ENCODE measurements at regions not wholly inside any gene's neighbourhood (a gene's known extent, or its start where the extent isn't known, plus 50 kb on each side); places are given as distances from the start of the nearest gene placed in this dataset.

- Histone ChIP-seq H3K4me3 (no peak overlapping the region), H3F3A (replicated peaks; ENCODE audit: low read depth) (no peaks in the 10 kb centered on the region), H3K36me3 (ENCODE audit: insufficient read depth) (no peaks in the 10 kb centered on the region), H3K27ac (ENCODE audit: low read depth) (no peak overlapping the region), H3K4me2 (no peak overlapping the region), H3K79me2 (replicated peaks; ENCODE audit: insufficient read depth) (no peaks in the 10 kb centered on the region), H4K20me1 (replicated peaks; ENCODE audit: insufficient read depth) (no peaks in the 10 kb centered on the region), H3K4me1 (ENCODE audit: insufficient read depth) (no peaks in the 10 kb centered on the region), H2AFZ (peak overlapping the region; percentile 32; the same call in 1 of the 2 replicates), H3K9me2 (ENCODE audit: insufficient read depth) (no peaks in the 10 kb centered on the region), H3K27me3 (ENCODE audit: insufficient read depth) (no peaks in the 10 kb centered on the region)
- H3K27me3 Mint-ChIP-seq (ENCODE audit: insufficient read depth, low read depth, poor library complexity): peaks cover 3% of the 10 kb centered on the region
- no peak overlapping the region for H3K4me3 Mint-ChIP-seq
- no peak overlapping the region for H3K27ac Mint-ChIP-seq
- H3K4me1 Mint-ChIP-seq: no peaks in the 10 kb centered on the region; the same call in 2 of the 3 replicates
- H3K36me3 Mint-ChIP-seq (ENCODE audit: low read depth): no peaks in the 10 kb centered on the region
- DNase-seq (ENCODE audit: low spot score) (no peak), ATAC-seq (no peak)
- H3K9me3 Mint-ChIP-seq: peaks cover 8% of the 10 kb centered on the region; the same call in 2 of the 3 replicates
- TF ChIP-seq CTCF (conservative IDR thresholded peaks at IDR 0.05; ENCODE audit: low read depth in 2 of 2) (no peak), NANOG (IDR thresholded peaks at IDR 0.05; ENCODE audit: borderline replicate concordance) (no peak), ZNF114 (CRISPR knock-in tag; IDR thresholded peaks at IDR 0.05) (no peak), JUNB (IDR thresholded peaks at IDR 0.05; ENCODE audit: unreplicated experiment) (no peak), ZNF462 (CRISPR knock-in tag; IDR thresholded peaks at IDR 0.05) (no peak), CREB1 (CRISPR knock-in tag; IDR thresholded peaks at IDR 0.05; ENCODE audit: low read depth) (no peak), REST (IDR thresholded peaks at IDR 0.05; ENCODE audit: unreplicated experiment) (no peak), ETS1 (IDR thresholded peaks at IDR 0.05) (no peak), STAT1 (IDR thresholded peaks at IDR 0.05; ENCODE audit: unreplicated experiment) (no peak), ZNF331 (CRISPR knock-in tag; IDR thresholded peaks at IDR 0.05; ENCODE audit: low read depth) (no peak), EZH2phosphoT487 (IDR thresholded peaks at IDR 0.05; ENCODE audit: unreplicated experiment) (no peak), EZH2 (IDR thresholded peaks at IDR 0.05; ENCODE audit: low read depth, unreplicated experiment) (no peak), POLR2AphosphoS5 (IDR thresholded peaks at IDR 0.05; ENCODE audit: low read depth) (no peak)
Observed at GRCh38 chr9:126131066-126132010, 195.3 kb upstream of the MVB12B start.

Measured in GM23338 (cell line).